ENCODE measurements at regions not wholly inside any gene's neighbourhood (a gene's known extent, or its start where the extent isn't known, plus 50 kb on each side); places are given as distances from the start of the nearest gene placed in this dataset.

DNA sequence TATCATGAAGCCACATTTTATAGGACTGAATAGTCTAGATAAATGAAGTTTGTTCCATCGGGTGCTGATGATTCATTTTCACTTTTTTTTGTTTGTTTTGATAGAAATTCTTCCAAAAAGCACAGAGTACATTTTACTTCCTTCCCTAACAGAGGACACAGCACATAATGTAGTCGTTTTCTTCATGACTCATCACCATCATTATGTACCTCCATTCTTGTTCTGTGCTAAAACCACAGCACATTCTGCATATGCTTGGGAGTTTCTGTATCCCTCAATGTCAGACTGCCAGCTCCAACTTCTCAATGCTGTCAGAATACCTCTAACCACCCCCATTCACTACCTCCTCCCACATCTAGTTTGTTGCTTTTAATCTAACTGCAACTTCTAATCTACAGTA, 1004.9 kb upstream of the ADGRB3 start:
- TF ChIP-seq EP300 (IDR thresholded peaks at IDR 0.05; ENCODE audit: low read depth) (no peak), POLR2AphosphoS5 (IDR thresholded peaks at IDR 0.05) (no peak), POLR2A (IDR thresholded peaks at IDR 0.05) (no peak)
- TF ChIP-seq, protein P1, sequence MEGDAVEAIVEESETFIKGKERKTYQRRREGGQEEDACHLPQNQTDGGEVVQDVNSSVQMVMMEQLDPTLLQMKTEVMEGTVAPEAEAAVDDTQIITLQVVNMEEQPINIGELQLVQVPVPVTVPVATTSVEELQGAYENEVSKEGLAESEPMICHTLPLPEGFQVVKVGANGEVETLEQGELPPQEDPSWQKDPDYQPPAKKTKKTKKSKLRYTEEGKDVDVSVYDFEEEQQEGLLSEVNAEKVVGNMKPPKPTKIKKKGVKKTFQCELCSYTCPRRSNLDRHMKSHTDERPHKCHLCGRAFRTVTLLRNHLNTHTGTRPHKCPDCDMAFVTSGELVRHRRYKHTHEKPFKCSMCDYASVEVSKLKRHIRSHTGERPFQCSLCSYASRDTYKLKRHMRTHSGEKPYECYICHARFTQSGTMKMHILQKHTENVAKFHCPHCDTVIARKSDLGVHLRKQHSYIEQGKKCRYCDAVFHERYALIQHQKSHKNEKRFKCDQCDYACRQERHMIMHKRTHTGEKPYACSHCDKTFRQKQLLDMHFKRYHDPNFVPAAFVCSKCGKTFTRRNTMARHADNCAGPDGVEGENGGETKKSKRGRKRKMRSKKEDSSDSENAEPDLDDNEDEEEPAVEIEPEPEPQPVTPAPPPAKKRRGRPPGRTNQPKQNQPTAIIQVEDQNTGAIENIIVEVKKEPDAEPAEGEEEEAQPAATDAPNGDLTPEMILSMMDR (IDR thresholded peaks at IDR 0.05) = no peak
- Histone ChIP-seq H3K9me3 (peaks cover 0 to 3% of the 10 kb centered on the region in 2 donors), H3K27me3 (no peaks in the 10 kb centered on the region), H3K36me3 (no peaks in the 10 kb centered on the region), H3K4me1 (no peaks in the 10 kb centered on the region), H3K4me3 (no peak overlapping the region), H3K27ac (no peak overlapping the region)
- 33 to 60% methylated on average over 1 to 2 of the region's 2 CpGs for whole genome bisulfite sequencing, 2 donors (ENCODE audit: low coverage in 1 of 2)
- intact Hi-C loops (cut with DNase I; ENCODE audit: low total_unique reads) = no loop called here
- in situ Hi-C loops (cut with MboI; ENCODE audit: low pct_ligation_motif_present in 1 of 4, low pct_unique_long_range_greater_than_20kb in 1 of 4, low sequenced_read_pairs in 3 of 4) = no loop called here
- DNase-seq = no peak

DNA sequence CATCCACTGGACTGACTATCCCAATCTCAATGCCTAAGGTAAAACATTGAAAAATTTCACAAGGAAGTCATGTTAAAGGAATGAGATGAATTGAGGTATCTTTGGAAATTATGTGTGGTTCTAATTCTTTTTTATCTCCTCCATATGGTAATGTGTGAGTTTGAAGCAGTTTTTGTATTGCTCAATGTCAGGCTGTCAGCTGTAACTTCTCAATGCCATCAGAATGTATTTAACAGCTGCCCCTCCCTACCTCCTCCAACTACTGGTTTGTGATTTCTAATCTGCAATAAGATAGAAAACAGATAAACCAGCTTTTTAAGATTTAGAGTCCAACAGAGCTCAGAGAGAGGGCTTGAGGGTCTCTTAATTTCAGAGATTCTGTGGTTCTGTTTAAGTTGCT, 1005.8 kb upstream of the ADGRB3 start:
- Histone ChIP-seq H3K4me1 (no peaks in the 10 kb centered on the region), H3K27me3 (no peaks in the 10 kb centered on the region), H3K36me3 (no peaks in the 10 kb centered on the region), H3K27ac (no peak overlapping the region), H3K9me3 (peaks cover 0 to 3% of the 10 kb centered on the region in 2 donors), H3K4me3 (no peak overlapping the region)
- intact Hi-C loops (cut with DNase I; ENCODE audit: low total_unique reads) (no loop called here), in situ Hi-C loops (cut with MboI; ENCODE audit: low pct_ligation_motif_present in 1 of 4, low pct_unique_long_range_greater_than_20kb in 1 of 4, low sequenced_read_pairs in 3 of 4) (no loop called here)
- no peak for DNase-seq
- TF ChIP-seq POLR2AphosphoS5 (IDR thresholded peaks at IDR 0.05) (no peak), EP300 (IDR thresholded peaks at IDR 0.05; ENCODE audit: low read depth) (no peak), POLR2A (IDR thresholded peaks at IDR 0.05) (no peak)
- TF ChIP-seq, protein P1 (IDR thresholded peaks at IDR 0.05) = no peak

DNA sequence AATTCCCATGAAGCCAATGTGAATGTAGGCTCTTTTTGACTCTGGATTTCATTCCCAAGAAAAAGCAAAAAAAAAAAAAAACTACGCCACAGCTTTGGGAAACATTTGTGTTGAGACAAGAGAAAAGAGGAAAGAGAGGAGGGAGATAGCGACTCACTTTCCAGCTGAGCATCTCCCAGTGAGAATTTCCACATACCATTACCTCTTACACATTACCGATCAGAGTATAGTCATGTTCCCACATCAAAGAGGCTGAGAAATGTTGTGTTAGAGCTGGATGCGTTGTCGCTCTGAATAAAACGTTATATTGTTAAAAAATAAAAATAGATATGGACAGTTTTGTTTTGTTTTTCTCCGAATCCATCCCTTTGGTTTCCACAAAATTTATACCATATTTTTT, 1019.3 kb upstream of the ADGRB3 start:
- 72 to 80% methylated on average over 7 of the region's 7 CpGs for whole genome bisulfite sequencing, 2 donors (ENCODE audit: low coverage in 1 of 2)

DNA sequence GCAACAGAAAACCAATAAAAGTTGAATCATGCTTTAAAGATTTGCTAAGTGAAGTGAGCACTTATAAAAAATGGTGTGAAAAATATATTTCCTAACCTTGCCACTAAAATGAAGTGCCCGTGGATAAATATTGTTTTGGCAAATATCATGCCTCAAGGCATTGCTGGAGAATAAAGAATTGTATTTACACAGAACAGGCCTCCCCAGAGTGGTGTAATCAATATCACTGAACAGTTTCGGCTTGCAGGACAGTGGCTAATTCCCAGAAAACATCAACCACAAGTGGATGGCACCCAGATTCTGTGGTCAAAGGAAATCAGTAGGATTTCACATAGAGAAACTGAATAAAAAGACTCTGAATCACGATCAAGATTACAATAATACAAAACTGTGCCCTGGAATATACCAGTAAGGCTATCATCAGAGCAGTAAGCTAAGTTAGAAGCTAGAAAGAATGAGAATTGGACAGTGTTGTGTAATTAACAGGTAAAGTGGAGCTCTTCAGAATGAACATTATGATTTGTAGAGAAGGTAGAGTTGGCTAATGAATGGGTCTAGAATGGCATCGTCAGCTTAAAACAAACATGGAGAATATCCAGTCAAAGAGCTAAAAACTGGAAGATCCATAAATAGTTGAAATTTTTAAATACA, 1026.9 kb upstream of the ADGRB3 start:
- Histone ChIP-seq H3K4me1 (no peaks in the 10 kb centered on the region), H3K27me3 (no peaks in the 10 kb centered on the region), H3K36me3 (no peaks in the 10 kb centered on the region), H3K27ac (no peak overlapping the region), H3K9me3 (no peaks in the 10 kb centered on the region), H3K4me3 (no peak overlapping the region)
- intact Hi-C loops (cut with DNase I; ENCODE audit: low total_unique reads) (no loop called here), in situ Hi-C loops (cut with MboI; ENCODE audit: low pct_ligation_motif_present in 1 of 4, low pct_unique_long_range_greater_than_20kb in 1 of 4, low sequenced_read_pairs in 3 of 4) (no loop called here)
- WGBS, 2 donors (ENCODE audit: low coverage in 1 of 2) = 46 to 51% methylated on average over 4 of the region's 4 CpGs
- no peak for DNase-seq
- no peak for TF ChIP-seq POLR2A (IDR thresholded peaks at IDR 0.05)
- TF ChIP-seq, protein P1 (IDR thresholded peaks at IDR 0.05) = no peak
- TF ChIP-seq EP300 (IDR thresholded peaks at IDR 0.05; ENCODE audit: low read depth) = no peak
- no peak for TF ChIP-seq POLR2AphosphoS5 (IDR thresholded peaks at IDR 0.05)

More for the DNA sequence above, 1019.3 kb upstream of the ADGRB3 start:
- intact Hi-C loops (cut with DNase I; ENCODE audit: low total_unique reads) (no loop called here), in situ Hi-C loops (cut with MboI; ENCODE audit: low pct_ligation_motif_present in 1 of 4, low pct_unique_long_range_greater_than_20kb in 1 of 4, low sequenced_read_pairs in 3 of 4) (no loop called here)
- Histone ChIP-seq H3K27me3 (no peaks in the 10 kb centered on the region), H3K4me3 (no peak overlapping the region), H3K9me3 (no peaks in the 10 kb centered on the region), H3K4me1 (no peaks in the 10 kb centered on the region), H3K36me3 (no peaks in the 10 kb centered on the region), H3K27ac (no peak overlapping the region)
- TF ChIP-seq, protein P1 (IDR thresholded peaks at IDR 0.05) = no peak
- TF ChIP-seq POLR2A (IDR thresholded peaks at IDR 0.05) = no peak
- no peak for TF ChIP-seq EP300 (IDR thresholded peaks at IDR 0.05; ENCODE audit: low read depth)
- no peak for TF ChIP-seq POLR2AphosphoS5 (IDR thresholded peaks at IDR 0.05)
- DNase-seq = no peak
